ENCODE measurements at regions not wholly inside any gene's neighbourhood (a gene's known extent, or its start where the extent isn't known, plus 50 kb on each side); places are given as distances from the start of the nearest gene placed in this dataset.
"Not testable (repeated sequence)": the region's sequence is repeated elsewhere in the genome, so short reads cannot be mapped to it uniquely, and the experiment has no call there.

DNA sequence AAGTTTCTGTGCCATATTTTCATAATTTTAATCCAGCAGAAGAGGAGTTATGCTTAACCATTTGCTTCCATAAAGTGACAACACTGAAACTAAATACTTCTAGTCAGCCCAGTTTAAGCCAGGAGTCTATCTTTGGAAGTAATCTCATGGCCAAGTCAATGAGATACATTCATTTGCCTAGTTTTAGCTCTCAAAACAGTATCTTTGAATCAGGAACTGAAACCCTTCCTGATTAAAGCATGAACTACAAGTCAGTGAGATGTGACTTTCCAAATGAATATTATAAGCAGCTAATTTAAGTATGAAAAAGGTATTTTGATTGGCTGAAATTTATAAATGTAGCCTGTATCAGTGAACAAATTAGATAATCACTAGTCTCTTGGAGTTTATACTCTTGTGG is 491.5 kb downstream of the SLC6A15 start:
- no peaks in the 10 kb centered on the region for H3K4me1 ChIP-seq (ENCODE audit: insufficient read depth, insufficient read length)
- TF ChIP-seq YY1 (IDR thresholded peaks at IDR 0.05; ENCODE audit: insufficient read depth, insufficient read length) (no peak), SUZ12 (IDR thresholded peaks at IDR 0.05; ENCODE audit: extremely low read depth, insufficient read depth, insufficient read length) (no peak), ZNF274 (IDR thresholded peaks at IDR 0.05; ENCODE audit: low read depth, low read length) (no peak)
- no peaks in the 10 kb centered on the region for H3K27me3 ChIP-seq (ENCODE audit: insufficient read depth, insufficient read length)
- no peak for DNase-seq (ENCODE audit: low read depth, low spot score)
- H3K9ac ChIP-seq (ENCODE audit: insufficient read length, low read depth) = no peak overlapping the region
- no peaks in the 10 kb centered on the region for H3K36me3 ChIP-seq (ENCODE audit: insufficient read depth, insufficient read length, low read length)
- no peaks in the 10 kb centered on the region for H3K9me3 ChIP-seq (ENCODE audit: insufficient read depth, low read length)
- H3K4me3 ChIP-seq (ENCODE audit: insufficient read length, low read depth) = no peak overlapping the region

DNA sequence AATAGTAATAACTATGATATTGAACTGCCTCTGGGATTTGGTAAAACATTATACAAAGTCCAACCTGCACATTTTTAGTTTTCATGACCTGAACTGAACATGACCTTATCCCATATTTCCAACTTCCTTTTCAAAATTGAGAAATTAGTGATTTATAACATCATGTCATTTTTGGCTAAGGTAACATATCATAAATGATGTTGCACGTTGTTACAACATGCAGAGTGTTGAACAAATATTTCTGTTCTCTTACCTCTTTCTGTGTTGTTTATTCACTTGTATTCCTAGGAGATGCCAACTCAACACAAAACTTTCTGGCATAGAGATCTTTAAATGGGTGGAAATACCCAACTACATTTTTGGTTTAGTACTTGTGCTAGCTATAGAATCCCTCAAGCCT is 496.0 kb downstream of the SLC6A15 start:
- Histone ChIP-seq H3K9me3 (ENCODE audit: insufficient read depth, low read length) (no peaks in the 10 kb centered on the region), H3K27me3 (ENCODE audit: insufficient read depth, insufficient read length) (no peaks in the 10 kb centered on the region), H3K36me3 (ENCODE audit: insufficient read depth, insufficient read length, low read length) (no peaks in the 10 kb centered on the region), H3K4me3 (ENCODE audit: insufficient read length, low read depth) (no peak overlapping the region), H3K4me1 (ENCODE audit: insufficient read depth, insufficient read length) (no peaks in the 10 kb centered on the region), H3K9ac (ENCODE audit: insufficient read length, low read depth) (no peak overlapping the region)
- TF ChIP-seq YY1 (IDR thresholded peaks at IDR 0.05; ENCODE audit: insufficient read depth, insufficient read length) (no peak), SUZ12 (IDR thresholded peaks at IDR 0.05; ENCODE audit: extremely low read depth, insufficient read depth, insufficient read length) (no peak), ZNF274 (IDR thresholded peaks at IDR 0.05; ENCODE audit: low read depth, low read length) (no peak)
- no peak for DNase-seq (ENCODE audit: low read depth, low spot score)

DNA sequence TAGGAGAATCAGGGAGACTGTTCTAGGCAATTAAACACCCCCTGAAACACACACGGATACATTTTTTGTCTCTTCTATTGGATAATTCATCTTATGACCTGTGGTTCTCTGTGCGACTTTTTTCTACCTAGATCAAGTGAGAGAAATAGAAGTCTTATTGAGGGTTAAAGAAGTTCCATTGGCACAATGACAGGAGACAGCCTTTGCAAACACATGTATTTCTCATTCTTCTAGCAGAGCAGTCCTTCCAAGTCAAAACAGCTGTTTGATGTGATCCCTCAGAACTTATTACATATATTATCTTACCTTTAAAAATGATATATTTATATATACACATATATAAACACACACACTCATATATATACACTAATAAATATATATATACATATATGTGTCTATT is 496.7 kb downstream of the SLC6A15 start:
- TF ChIP-seq YY1 (IDR thresholded peaks at IDR 0.05; ENCODE audit: insufficient read depth, insufficient read length) (no peak), SUZ12 (IDR thresholded peaks at IDR 0.05; ENCODE audit: extremely low read depth, insufficient read depth, insufficient read length) (no peak), ZNF274 (IDR thresholded peaks at IDR 0.05; ENCODE audit: low read depth, low read length) (no peak)
- Histone ChIP-seq H3K9me3 (ENCODE audit: insufficient read depth, low read length) (no peaks in the 10 kb centered on the region), H3K36me3 (ENCODE audit: insufficient read depth, insufficient read length, low read length) (no peaks in the 10 kb centered on the region), H3K9ac (ENCODE audit: insufficient read length, low read depth) (no peak overlapping the region), H3K4me3 (ENCODE audit: insufficient read length, low read depth) (no peak overlapping the region), H3K27me3 (ENCODE audit: insufficient read depth, insufficient read length) (no peaks in the 10 kb centered on the region), H3K4me1 (ENCODE audit: insufficient read depth, insufficient read length) (no peaks in the 10 kb centered on the region)
- DNase-seq (ENCODE audit: low read depth, low spot score) = no peak

DNA sequence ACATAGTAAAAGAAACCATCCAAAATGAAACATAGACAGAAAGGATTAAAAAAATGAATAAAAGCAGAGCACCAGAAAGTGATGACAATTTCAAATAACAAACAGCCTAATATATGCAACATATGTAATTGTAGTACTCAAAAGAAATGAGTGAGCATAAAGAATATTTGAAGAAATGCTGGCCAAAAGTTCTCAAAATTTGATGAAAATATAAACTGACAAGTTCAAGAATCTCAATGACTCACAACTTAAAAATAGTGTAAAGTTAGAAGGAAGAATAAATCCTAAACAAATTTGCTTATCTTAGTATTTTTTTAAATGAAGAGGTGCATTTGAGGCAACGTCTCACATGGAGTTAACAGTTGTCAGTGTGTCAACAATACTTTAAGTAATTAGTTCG is 498.9 kb downstream of the SLC6A15 start:
- no peaks in the 10 kb centered on the region for H3K9me3 ChIP-seq (ENCODE audit: insufficient read depth, low read length)
- H3K4me1 ChIP-seq (ENCODE audit: insufficient read depth, insufficient read length) = no peaks in the 10 kb centered on the region
- no peak for TF ChIP-seq SUZ12 (IDR thresholded peaks at IDR 0.05; ENCODE audit: extremely low read depth, insufficient read depth, insufficient read length)
- TF ChIP-seq ZNF274 (IDR thresholded peaks at IDR 0.05; ENCODE audit: low read depth, low read length) = no peak
- TF ChIP-seq YY1 (IDR thresholded peaks at IDR 0.05; ENCODE audit: insufficient read depth, insufficient read length) = no peak
- DNase-seq (ENCODE audit: low read depth, low spot score) = no peak
- H3K9ac ChIP-seq (ENCODE audit: insufficient read length, low read depth) = no peak overlapping the region
- no peaks in the 10 kb centered on the region for H3K36me3 ChIP-seq (ENCODE audit: insufficient read depth, insufficient read length, low read length)
- H3K27me3 ChIP-seq (ENCODE audit: insufficient read depth, insufficient read length) = no peaks in the 10 kb centered on the region
- H3K4me3 ChIP-seq (ENCODE audit: insufficient read length, low read depth) = no peak overlapping the region

DNA sequence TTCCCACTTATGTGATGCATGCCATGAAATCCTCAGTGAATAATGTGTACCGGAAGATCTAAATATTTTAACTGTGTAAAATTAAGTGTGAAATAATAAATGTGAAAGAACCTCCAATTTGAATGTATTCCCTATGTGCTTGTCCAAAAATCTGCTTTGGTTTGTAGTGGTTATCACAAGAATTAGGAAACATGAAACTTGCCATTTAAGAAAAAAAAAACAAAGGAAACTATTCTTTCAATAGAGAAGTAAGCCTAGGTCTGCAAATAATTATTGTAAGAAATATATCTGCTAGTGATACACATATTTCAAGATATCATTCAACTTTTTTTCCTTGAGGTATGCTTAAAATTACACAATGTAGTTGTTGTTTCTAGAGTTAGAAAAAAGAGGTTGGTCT is 500.4 kb downstream of the SLC6A15 start:
- H3K36me3 ChIP-seq (ENCODE audit: insufficient read depth, insufficient read length, low read length) = no peaks in the 10 kb centered on the region
- H3K27me3 ChIP-seq (ENCODE audit: insufficient read depth, insufficient read length) = no peaks in the 10 kb centered on the region
- TF ChIP-seq ZNF274 (IDR thresholded peaks at IDR 0.05; ENCODE audit: low read depth, low read length) (no peak), YY1 (IDR thresholded peaks at IDR 0.05; ENCODE audit: insufficient read depth, insufficient read length) (no peak), SUZ12 (IDR thresholded peaks at IDR 0.05; ENCODE audit: extremely low read depth, insufficient read depth, insufficient read length) (no peak)
- H3K4me1 ChIP-seq (ENCODE audit: insufficient read depth, insufficient read length) = no peaks in the 10 kb centered on the region
- no peak for DNase-seq (ENCODE audit: low read depth, low spot score)
- H3K4me3 ChIP-seq (ENCODE audit: insufficient read length, low read depth) = no peak overlapping the region
- no peak overlapping the region for H3K9ac ChIP-seq (ENCODE audit: insufficient read length, low read depth)
- no peaks in the 10 kb centered on the region for H3K9me3 ChIP-seq (ENCODE audit: insufficient read depth, low read length)

DNA sequence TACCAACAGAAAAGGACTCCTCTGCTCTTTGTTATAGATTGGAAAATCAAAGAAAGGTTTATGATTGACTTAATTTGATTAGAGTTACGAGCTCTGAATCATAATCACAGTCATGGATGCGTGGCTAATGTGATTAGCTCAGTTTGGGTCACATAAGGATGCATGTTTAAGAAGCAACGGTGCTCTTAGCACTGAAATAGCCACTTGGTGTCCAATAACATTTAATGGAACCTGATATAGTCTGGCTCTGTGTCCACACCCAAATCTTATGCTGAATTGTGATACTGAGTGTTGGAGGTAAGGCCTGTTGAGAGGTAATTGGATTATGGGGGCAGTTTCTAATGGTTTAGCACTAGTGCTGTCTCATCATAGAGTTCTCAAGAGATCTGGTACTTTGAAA is 501.6 kb downstream of the SLC6A15 start:
- DNase-seq (ENCODE audit: low read depth, low spot score) = no peak
- Histone ChIP-seq H3K36me3 (ENCODE audit: insufficient read depth, insufficient read length, low read length) (no peaks in the 10 kb centered on the region), H3K27me3 (ENCODE audit: insufficient read depth, insufficient read length) (no peaks in the 10 kb centered on the region), H3K9me3 (ENCODE audit: insufficient read depth, low read length) (no peaks in the 10 kb centered on the region), H3K4me1 (ENCODE audit: insufficient read depth, insufficient read length) (no peaks in the 10 kb centered on the region), H3K4me3 (ENCODE audit: insufficient read length, low read depth) (no peak overlapping the region), H3K9ac (ENCODE audit: insufficient read length, low read depth) (no peak overlapping the region)
- no peak for TF ChIP-seq ZNF274 (IDR thresholded peaks at IDR 0.05; ENCODE audit: low read depth, low read length)
- no peak for TF ChIP-seq YY1 (IDR thresholded peaks at IDR 0.05; ENCODE audit: insufficient read depth, insufficient read length)
- no peak for TF ChIP-seq SUZ12 (IDR thresholded peaks at IDR 0.05; ENCODE audit: extremely low read depth, insufficient read depth, insufficient read length)

DNA sequence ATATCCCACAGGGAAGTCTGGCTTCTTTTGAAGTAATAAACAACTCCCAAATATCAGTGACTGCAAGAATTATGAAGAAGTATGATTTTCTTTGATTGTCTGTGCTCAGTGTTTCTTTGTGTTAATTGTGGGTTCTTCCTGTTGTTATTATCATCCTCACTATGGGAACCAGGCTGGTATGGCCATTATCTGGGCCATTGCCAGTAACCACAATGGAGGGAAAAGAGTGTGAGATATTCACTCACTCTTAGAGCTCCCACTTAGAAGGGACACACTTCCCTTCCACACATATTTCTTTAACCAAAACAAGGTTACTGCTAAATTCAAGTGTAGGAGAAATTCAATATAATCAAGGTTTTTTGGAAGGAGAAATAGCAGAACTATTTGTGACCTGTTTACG is 503.7 kb downstream of the SLC6A15 start:
- DNase-seq (ENCODE audit: low read depth, low spot score) = no peak
- Histone ChIP-seq H3K4me3 (ENCODE audit: insufficient read length, low read depth) (no peak overlapping the region), H3K27me3 (ENCODE audit: insufficient read depth, insufficient read length) (no peaks in the 10 kb centered on the region), H3K4me1 (ENCODE audit: insufficient read depth, insufficient read length) (no peaks in the 10 kb centered on the region), H3K9ac (ENCODE audit: insufficient read length, low read depth) (no peak overlapping the region), H3K9me3 (ENCODE audit: insufficient read depth, low read length) (no peaks in the 10 kb centered on the region), H3K36me3 (ENCODE audit: insufficient read depth, insufficient read length, low read length) (no peaks in the 10 kb centered on the region)
- TF ChIP-seq SUZ12 (IDR thresholded peaks at IDR 0.05; ENCODE audit: extremely low read depth, insufficient read depth, insufficient read length) (no peak), ZNF274 (IDR thresholded peaks at IDR 0.05; ENCODE audit: low read depth, low read length) (no peak), YY1 (IDR thresholded peaks at IDR 0.05; ENCODE audit: insufficient read depth, insufficient read length) (no peak)

DNA sequence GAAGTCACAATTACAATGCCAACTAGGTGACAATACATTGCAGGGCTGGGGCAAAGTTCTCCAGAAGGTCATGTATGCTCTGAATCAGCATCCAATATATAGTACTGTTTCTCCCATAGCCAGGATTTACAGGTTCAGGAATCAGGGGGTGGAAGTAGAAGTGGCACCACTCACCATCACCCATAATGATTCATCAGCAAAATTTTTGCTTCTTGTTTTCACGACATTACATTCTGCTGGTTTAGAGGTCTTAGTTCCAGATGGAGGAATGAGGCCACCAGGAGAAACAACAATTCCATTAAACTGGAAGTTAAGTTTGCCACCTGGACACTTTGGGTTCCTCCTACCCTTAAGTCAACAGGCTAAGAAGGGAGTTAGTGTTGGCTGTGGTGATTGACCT is 505.9 kb downstream of the SLC6A15 start:
- not testable (repeated sequence) for H3K9ac ChIP-seq (ENCODE audit: insufficient read length, low read depth); H3K4me1 ChIP-seq (ENCODE audit: insufficient read depth, insufficient read length)

More for the DNA sequence above, 505.9 kb downstream of the SLC6A15 start:
- not testable (repeated sequence) for H3K27me3 ChIP-seq (ENCODE audit: insufficient read depth, insufficient read length); H3K9me3 ChIP-seq (ENCODE audit: insufficient read depth, low read length); H3K4me3 ChIP-seq (ENCODE audit: insufficient read length, low read depth); DNase-seq (ENCODE audit: low read depth, low spot score); H3K36me3 ChIP-seq (ENCODE audit: insufficient read depth, insufficient read length, low read length)
